ENCODE measurements at regions not wholly inside any gene's neighbourhood (a gene's known extent, or its start where the extent isn't known, plus 50 kb on each side); places are given as distances from the start of the nearest gene placed in this dataset.

DNA sequence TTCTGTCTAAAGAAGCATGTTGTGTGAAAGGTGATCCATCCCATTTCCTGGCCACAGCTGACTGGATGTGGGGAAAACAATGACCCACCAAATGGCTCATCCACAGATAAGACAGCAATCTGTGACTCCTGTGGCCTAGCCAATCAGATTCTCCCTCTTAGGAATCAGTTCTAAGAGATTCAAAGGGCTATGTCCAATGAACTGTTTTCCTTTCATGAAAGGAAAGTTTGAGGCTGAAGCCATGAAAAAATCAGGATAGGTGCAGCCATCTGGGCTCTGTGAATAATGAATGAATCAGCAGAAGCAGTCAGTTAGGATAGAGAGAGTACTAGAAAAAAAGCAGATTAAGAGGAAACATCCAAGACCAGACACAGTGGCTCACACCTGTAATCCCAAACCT is 164.7 kb downstream of the NRIP1 start:
- Histone ChIP-seq H4K20me1 (ENCODE audit: insufficient read depth, low read length) (no peaks in the 10 kb centered on the region), H3K4me2 (ENCODE audit: low read length) (peak overlapping the region; percentile 71), H3K27ac (ENCODE audit: low read depth, low read length) (peak overlapping the region; percentile 51), H3K9ac (ENCODE audit: low read length) (peak overlapping the region; percentile 50), H3K4me3 (ENCODE audit: insufficient read depth, low read depth, low read length) (no peak overlapping the region), H3K79me2 (ENCODE audit: insufficient read depth, low read length) (no peaks in the 10 kb centered on the region), H3K9me3 (ENCODE audit: insufficient read depth, low read depth, low read length) (no peaks in the 10 kb centered on the region), H3K4me1 (ENCODE audit: insufficient read depth, low read length) (peaks cover 17% of the 10 kb centered on the region), H3K27me3 (ENCODE audit: insufficient read depth, low read length) (no peaks in the 10 kb centered on the region), H2AFZ (ENCODE audit: low read depth, low read length) (no peak overlapping the region), H3K36me3 (ENCODE audit: insufficient read depth, low read length) (no peaks in the 10 kb centered on the region)
- Mint-ChIP-seq H3K27me3 (ENCODE audit: low read depth, unreplicated experiment) (no peaks in the 10 kb centered on the region), H3K27ac (ENCODE audit: unreplicated experiment) (peak overlapping the region; percentile 85), H3K4me1 (ENCODE audit: low read depth, unreplicated experiment) (peaks cover 16% of the 10 kb centered on the region), H3K9me3 (ENCODE audit: unreplicated experiment) (no peaks in the 10 kb centered on the region), H3K36me3 (ENCODE audit: low read depth, unreplicated experiment) (no peaks in the 10 kb centered on the region), H3K4me3 (ENCODE audit: unreplicated experiment) (no peak overlapping the region)
- peak; percentile 20 for FAIRE-seq
- DNase-seq (ENCODE audit: low read depth), result peak; percentile 71
- TF ChIP-seq EZH2 (IDR thresholded peaks at IDR 0.05; ENCODE audit: insufficient read depth, low read length), result no peak
- TF ChIP-seq, protein P1, sequence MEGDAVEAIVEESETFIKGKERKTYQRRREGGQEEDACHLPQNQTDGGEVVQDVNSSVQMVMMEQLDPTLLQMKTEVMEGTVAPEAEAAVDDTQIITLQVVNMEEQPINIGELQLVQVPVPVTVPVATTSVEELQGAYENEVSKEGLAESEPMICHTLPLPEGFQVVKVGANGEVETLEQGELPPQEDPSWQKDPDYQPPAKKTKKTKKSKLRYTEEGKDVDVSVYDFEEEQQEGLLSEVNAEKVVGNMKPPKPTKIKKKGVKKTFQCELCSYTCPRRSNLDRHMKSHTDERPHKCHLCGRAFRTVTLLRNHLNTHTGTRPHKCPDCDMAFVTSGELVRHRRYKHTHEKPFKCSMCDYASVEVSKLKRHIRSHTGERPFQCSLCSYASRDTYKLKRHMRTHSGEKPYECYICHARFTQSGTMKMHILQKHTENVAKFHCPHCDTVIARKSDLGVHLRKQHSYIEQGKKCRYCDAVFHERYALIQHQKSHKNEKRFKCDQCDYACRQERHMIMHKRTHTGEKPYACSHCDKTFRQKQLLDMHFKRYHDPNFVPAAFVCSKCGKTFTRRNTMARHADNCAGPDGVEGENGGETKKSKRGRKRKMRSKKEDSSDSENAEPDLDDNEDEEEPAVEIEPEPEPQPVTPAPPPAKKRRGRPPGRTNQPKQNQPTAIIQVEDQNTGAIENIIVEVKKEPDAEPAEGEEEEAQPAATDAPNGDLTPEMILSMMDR (IDR thresholded peaks at IDR 0.05; ENCODE audit: insufficient read depth, low read depth, low read length), result no peak

DNA sequence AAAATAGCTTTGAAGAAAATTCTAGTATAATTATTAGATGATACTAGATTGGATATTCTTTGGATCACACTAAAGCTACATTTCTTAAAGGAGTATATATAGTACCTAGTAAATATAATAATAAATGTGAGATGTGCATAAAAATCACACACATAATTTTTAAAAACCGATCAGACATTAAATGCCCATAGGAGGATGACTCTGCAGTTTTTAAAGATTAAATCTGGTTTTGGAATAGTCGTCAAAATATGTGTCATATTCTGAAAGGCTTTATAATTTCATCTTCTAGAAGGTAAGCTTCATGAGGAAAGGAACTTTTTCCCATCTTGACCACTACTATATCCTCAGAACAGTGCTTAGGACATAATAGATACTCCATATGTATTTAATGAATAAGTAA is 169.0 kb downstream of the NRIP1 start:
- FAIRE-seq, result no peak
- no peak overlapping the region for H3K4me3 ChIP-seq (ENCODE audit: insufficient read depth, low read depth, low read length)
- TF ChIP-seq, protein P1 (IDR thresholded peaks at IDR 0.05; ENCODE audit: insufficient read depth, low read depth, low read length), result no peak
- no peak for TF ChIP-seq EZH2 (IDR thresholded peaks at IDR 0.05; ENCODE audit: insufficient read depth, low read length)

DNA sequence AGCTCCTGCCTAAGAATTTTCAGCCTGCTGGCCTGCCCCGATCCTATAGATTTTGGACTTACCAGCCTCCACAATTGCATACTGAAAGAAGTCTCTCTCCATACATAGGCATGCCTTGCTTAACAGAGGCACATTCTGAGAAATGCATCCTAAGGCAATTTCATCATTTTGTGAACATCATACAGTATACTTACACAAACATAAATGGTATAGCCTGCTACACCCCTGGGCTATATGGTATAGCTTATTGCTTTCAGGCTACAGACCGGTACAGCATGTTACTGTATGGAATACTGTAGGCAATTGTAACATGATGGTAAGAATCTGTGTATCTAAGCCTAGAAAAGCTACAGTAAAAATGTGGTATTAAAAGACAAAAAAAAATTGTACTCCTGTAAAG is 174.7 kb downstream of the NRIP1 start:
- H3K36me3 Mint-ChIP-seq (ENCODE audit: low read depth, unreplicated experiment), result no peaks in the 10 kb centered on the region
- FAIRE-seq (no peak), DNase-seq (ENCODE audit: low read depth) (no peak)
- H3K36me3 ChIP-seq (ENCODE audit: insufficient read depth, low read length), result no peaks in the 10 kb centered on the region
- no peaks in the 10 kb centered on the region for H4K20me1 ChIP-seq (ENCODE audit: insufficient read depth, low read length)
- H3K27me3 Mint-ChIP-seq (ENCODE audit: low read depth, unreplicated experiment), result no peaks in the 10 kb centered on the region
- peaks cover 2% of the 10 kb centered on the region for H3K9me3 Mint-ChIP-seq (ENCODE audit: unreplicated experiment)
- H3K9me3 ChIP-seq (ENCODE audit: insufficient read depth, low read depth, low read length), result no peaks in the 10 kb centered on the region
- no peak for TF ChIP-seq EZH2 (IDR thresholded peaks at IDR 0.05; ENCODE audit: insufficient read depth, low read length)
- TF ChIP-seq, protein P1 (IDR thresholded peaks at IDR 0.05; ENCODE audit: insufficient read depth, low read depth, low read length), result no peak
- H2AFZ ChIP-seq (ENCODE audit: low read depth, low read length), result no peak overlapping the region
- H3K4me3 ChIP-seq (ENCODE audit: insufficient read depth, low read depth, low read length), result no peak overlapping the region
- peaks cover 17% of the 10 kb centered on the region for H3K4me1 Mint-ChIP-seq (ENCODE audit: low read depth, unreplicated experiment)
- peaks cover 7% of the 10 kb centered on the region for H3K4me1 ChIP-seq (ENCODE audit: insufficient read depth, low read length)
- no peaks in the 10 kb centered on the region for H3K27me3 ChIP-seq (ENCODE audit: insufficient read depth, low read length)
- H3K4me3 Mint-ChIP-seq (ENCODE audit: unreplicated experiment), result no peak overlapping the region
- H3K79me2 ChIP-seq (ENCODE audit: insufficient read depth, low read length), result no peaks in the 10 kb centered on the region
- no peak overlapping the region for H3K4me2 ChIP-seq (ENCODE audit: low read length)
- no peak overlapping the region for H3K9ac ChIP-seq (ENCODE audit: low read length)
- no peak overlapping the region for H3K27ac ChIP-seq (ENCODE audit: low read depth, low read length)
- no peak overlapping the region for H3K27ac Mint-ChIP-seq (ENCODE audit: unreplicated experiment)

More for the DNA sequence above, 169.0 kb downstream of the NRIP1 start:
- no peak overlapping the region for H2AFZ ChIP-seq (ENCODE audit: low read depth, low read length)
- no peaks in the 10 kb centered on the region for H3K36me3 ChIP-seq (ENCODE audit: insufficient read depth, low read length)
- no peaks in the 10 kb centered on the region for H3K9me3 ChIP-seq (ENCODE audit: insufficient read depth, low read depth, low read length)
- H3K79me2 ChIP-seq (ENCODE audit: insufficient read depth, low read length), result no peaks in the 10 kb centered on the region
- no peaks in the 10 kb centered on the region for H4K20me1 ChIP-seq (ENCODE audit: insufficient read depth, low read length)
- no peaks in the 10 kb centered on the region for H3K27me3 Mint-ChIP-seq (ENCODE audit: low read depth, unreplicated experiment)
- no peak overlapping the region for H3K4me2 ChIP-seq (ENCODE audit: low read length)
- no peak overlapping the region for H3K27ac Mint-ChIP-seq (ENCODE audit: unreplicated experiment)
- peaks cover 11% of the 10 kb centered on the region for H3K4me1 ChIP-seq (ENCODE audit: insufficient read depth, low read length)
- H3K27me3 ChIP-seq (ENCODE audit: insufficient read depth, low read length), result no peaks in the 10 kb centered on the region
- peaks cover 9% of the 10 kb centered on the region for H3K4me1 Mint-ChIP-seq (ENCODE audit: low read depth, unreplicated experiment)
- H3K9ac ChIP-seq (ENCODE audit: low read length), result no peak overlapping the region
- DNase-seq (ENCODE audit: low read depth), result no peak
- H3K36me3 Mint-ChIP-seq (ENCODE audit: low read depth, unreplicated experiment), result no peaks in the 10 kb centered on the region
- no peak overlapping the region for H3K27ac ChIP-seq (ENCODE audit: low read depth, low read length)
- no peak overlapping the region for H3K4me3 Mint-ChIP-seq (ENCODE audit: unreplicated experiment)
- H3K9me3 Mint-ChIP-seq (ENCODE audit: unreplicated experiment), result no peaks in the 10 kb centered on the region

All from astrocyte (in vitro differentiated cells and primary cell).